ENCODE measurements at regions not wholly inside any gene's neighbourhood (a gene's known extent, or its start where the extent isn't known, plus 50 kb on each side); places are given as distances from the start of the nearest gene placed in this dataset.

- FAIRE-seq = no peak
These were observed 464.0 kb upstream of the FAM241A start for GRCh38 chr4:111681270-111681669.

DNA sequence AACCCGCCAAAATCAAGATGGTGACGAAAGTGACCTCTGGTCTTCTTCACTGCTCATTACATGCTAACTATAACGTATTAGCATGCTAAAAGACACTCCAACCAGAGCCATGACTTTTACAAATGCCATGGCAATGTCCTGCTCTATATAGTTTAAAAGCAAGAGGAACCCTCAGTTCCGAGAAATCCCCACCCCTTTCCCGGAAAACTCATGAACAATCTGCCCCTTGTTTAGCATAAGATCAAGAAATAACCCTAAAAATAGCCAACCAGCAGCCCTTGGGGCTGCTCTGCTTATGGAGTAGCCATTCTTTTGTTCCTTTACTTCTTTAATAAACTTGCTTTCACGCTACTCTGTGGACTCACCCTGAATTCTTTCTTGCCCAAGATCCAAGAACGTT is 463.5 kb upstream of the FAM241A start:
- FAIRE-seq = peak; percentile 82

- FAIRE-seq = no peak
These were observed 460.0 kb upstream of the FAM241A start for GRCh38 chr4:111685205-111685604.

- FAIRE-seq = peak; percentile 97
These were observed 456.0 kb upstream of the FAM241A start for GRCh38 chr4:111689214-111689613.

GRCh38 chr4:111689731-111690130 is 455.5 kb upstream of the FAM241A start:
- no peak for FAIRE-seq

DNA sequence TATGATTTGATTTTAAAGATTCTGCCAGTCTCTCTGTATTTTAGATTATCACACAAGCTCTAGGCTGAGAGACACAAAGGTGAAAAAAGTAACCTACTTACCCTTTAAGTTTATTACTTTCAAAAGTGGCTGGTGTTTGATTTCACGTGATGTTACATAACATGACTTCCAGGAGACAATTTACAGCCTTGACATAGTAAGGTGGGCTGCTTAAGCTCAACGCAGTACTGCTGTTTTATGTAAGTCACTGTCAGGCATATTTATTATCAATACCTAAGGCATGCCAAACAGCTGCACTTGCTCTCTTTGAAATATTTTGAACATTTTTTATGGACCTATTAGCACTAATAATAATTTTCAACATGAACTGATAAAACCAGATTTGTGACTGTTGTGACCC is 451.5 kb upstream of the FAM241A start:
- no peak for FAIRE-seq

DNA sequence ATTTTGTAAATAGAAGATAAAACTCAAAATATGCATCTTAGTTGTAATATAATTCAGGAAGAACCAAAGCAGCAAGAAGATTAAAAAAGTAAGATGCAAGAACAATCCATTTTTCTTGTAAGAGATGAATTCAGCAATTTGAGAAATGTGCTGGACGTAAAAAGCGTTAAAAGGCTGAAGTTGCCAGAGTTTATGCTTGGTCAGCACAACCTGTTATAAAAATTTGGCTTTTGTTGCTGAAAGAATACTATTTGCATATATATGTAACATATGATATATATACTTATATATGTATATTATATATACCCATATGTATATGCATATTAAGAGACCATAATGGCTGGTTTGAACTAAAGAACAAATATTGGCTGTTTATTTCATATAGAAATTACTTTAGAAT is 449.6 kb upstream of the FAM241A start:
- FAIRE-seq = no peak

GRCh38 chr4:111696505-111696904 is 448.7 kb upstream of the FAM241A start:
- FAIRE-seq = no peak

DNA sequence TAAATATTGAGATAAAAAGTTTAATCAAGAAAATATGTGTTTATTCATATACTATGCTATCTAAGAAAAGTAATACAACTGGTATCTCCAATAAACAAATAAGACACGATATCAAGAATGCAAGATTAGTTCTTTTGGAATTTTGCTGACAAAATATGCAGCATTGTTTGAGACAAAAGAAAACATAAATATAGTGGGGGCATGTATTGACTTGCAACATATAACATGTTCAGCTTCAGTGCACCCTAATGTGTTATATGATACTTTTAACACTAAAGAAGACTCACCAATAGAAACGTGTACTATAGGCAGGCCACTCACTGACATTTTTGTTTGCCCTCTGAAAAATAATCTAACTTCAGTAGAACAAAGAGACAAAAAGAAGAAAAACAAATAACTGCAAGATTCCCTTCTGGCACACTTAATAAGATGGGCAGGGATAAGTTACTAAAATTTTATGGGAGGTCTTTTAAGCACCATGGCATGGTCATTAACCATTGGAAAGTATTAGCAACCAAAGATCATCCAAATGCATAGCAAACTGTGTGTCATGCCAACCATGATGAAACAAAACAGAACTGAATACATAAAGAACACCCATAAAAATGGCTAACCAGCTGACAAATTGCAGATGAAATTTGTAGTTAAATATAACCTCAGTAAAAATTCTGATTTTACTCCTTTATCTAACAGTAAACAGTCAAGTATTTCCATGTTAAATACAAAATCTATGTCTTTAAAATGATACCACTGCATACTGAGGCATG is 447.9 kb upstream of the FAM241A start:
- no peak for FAIRE-seq

- no peak for FAIRE-seq
These were observed 446.9 kb upstream of the FAM241A start for GRCh38 chr4:111698361-111698760.

DNA sequence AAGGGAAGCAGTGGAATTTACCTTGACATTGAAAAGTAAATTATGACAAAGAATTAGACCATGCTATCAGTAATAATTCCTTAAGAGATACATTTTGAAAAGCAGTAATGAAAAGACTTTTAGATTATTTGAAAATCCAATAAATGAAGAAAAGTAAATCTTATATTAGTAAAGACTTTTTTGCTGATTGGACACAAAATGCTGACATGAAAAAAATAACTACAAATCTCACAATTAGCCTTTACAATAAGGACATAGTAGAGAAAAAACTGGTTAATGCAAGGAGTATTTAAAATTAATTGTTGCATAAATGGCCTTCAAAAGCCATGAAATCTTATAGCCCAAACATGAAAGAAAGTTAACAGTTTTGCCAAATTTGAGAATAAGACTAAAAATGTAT is 446.1 kb upstream of the FAM241A start:
- peak; percentile 81 for FAIRE-seq

DNA sequence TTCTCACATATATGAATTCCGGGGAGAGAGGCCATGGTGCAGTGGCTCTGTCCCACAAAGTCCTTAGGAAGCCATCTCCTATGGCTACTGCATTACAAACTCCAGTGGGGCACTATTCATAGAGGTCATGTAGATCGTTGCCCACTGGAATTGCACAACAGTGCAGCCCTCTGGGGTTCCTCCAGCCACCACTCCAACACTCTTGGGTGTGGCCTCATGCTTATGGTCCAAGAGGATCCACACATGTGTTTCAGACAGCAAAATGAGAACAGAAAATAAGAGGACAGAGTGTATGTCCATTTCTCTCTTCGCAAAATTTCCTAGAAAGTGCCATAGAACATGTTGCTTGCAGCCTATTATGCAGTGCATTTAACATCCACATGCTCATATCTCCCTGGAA is 444.2 kb upstream of the FAM241A start:
- FAIRE-seq = no peak

DNA sequence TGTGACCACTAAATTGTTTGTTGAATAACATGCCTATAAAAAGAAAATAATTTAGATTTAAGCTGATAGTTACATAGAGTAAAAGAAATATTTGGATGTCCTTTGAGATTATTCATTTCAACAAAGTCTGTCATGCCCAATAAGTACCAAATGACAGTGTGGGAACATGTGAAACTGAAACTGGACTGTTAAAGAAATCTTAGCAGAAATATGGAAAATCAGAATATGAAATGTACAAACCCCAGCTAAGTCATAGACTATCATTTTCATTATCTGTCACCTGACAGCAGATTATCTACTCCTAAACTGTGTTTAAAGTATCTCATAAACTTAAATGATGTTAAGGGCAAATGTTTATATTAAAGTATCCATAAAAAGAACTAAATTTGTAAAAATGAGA is 437.8 kb upstream of the FAM241A start:
- peak; percentile 67 for FAIRE-seq

- FAIRE-seq = peak; percentile 100
These were observed 433.1 kb upstream of the FAM241A start for GRCh38 chr4:111712093-111712677.

- no peak for FAIRE-seq
These were observed 432.0 kb upstream of the FAM241A start for GRCh38 chr4:111713276-111713675.

DNA sequence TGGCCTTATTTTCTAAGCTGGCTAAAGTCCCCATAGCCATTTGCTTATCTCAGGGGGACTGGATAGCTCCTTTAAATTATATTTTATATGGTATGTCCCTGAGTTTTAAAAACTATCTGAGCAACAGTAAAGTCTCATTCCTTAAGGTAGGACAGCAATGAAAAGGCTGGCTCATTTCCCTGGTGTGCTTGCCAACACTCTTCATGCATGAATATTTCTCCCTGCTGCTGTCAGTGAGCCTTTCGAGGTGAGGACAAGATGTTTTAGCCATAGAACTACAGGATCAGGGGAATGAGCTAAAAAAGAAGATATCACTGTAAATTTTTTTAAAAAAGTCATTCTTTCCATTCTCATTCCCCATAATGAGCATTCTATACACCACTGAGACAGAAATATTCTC is 427.3 kb upstream of the FAM241A start:
- no peak for FAIRE-seq

- FAIRE-seq = peak; percentile 96
These were observed 426.3 kb upstream of the FAM241A start for GRCh38 chr4:111718763-111719559.

- no peak for FAIRE-seq
These were observed 424.4 kb upstream of the FAM241A start for GRCh38 chr4:111720866-111721265.

GRCh38 chr4:111722213-111722720 is 423.0 kb upstream of the FAM241A start:
- FAIRE-seq = peak; percentile 43

DNA sequence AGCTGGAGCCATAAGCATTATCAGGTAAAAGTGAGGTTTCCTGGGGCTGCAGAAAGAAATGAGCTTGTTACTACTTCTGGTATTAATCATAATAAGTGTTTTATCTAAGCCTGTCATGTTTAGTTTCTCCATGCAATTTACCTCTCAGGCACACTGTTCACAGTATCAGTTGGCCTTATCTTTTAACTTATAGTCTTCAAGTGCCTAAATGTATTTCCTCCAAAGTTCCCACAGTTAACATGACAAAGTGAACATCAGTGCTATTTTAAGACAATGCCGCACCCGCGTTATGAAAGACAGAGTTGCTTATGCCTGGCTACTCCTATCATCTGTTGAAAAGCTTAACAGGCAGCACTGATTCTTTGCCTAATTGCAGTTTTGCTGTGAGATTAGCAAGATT is 408.7 kb upstream of the FAM241A start:
- FAIRE-seq = peak; percentile 13

DNA sequence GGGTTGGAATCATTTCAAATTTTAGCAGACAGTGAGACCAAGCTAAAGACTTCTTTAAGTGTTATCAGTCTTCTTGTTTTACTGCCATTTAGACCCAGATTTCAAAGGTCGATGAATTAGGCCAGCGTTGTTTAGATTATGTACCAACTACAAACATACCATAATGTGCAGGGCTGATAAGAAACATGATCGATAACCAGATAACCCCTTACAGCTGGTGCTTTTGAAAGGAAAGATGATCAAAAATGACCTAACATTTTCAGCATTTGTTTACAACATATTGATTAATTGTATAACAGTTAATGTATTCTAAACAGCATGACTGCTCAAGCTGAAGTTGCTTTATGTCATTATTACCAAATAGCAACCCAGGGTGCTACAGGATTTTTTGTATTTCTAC is 400.4 kb upstream of the FAM241A start:
- peak; percentile 100 for FAIRE-seq

DNA sequence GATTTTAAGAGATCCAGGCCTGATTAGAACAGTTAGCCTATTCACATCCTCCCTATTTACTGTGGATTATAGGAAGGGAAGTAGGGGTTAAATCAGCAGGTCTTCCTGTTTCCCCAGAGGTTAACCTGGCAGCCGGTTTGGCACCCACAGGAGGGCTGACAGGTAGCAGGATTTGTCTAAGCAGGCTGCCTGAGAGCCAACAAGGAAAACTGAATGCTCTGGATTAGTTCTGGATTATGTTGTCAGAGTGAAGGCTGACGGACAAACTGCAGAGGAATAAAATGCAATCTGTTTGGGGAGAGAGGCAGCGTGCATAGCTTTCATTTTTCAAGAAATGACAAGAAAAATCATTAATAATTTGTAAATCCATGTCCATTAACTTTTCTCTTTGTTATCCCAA is 397.1 kb upstream of the FAM241A start:
- FAIRE-seq = no peak

GRCh38 chr4:111754003-111754402 is 391.3 kb upstream of the FAM241A start:
- peak; percentile 81 for FAIRE-seq

DNA sequence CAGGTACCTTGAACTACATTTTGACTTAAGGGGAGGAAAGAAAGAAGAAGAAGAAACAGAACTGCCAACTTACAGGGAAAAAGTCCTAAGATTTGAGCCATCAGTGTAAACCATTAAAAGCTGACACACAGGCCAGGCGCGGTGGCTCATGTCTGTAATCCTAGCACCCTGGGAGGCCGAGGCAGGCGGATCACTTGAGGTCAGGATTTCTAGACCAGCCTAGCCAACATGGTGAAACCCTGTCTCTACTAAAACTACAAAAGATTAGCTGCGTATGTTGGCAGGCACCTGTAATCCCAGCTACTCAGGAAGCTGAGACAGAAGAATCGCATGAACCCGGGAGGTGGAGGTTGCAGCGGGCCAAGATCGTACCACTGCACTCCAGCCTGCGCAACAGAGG is 389.7 kb upstream of the FAM241A start:
- FAIRE-seq = peak; percentile 94

Measured in TTC549 (cell line).